Neuron (in vitro differentiated cells): ENCODE measurements at regions not wholly inside any gene's neighbourhood (a gene's known extent, or its start where the extent isn't known, plus 50 kb on each side); places are given as distances from the start of the nearest gene placed in this dataset.
"Not testable (repeated sequence)": the region's sequence is repeated elsewhere in the genome, so short reads cannot be mapped to it uniquely, and the experiment has no call there.

ENCODE experiments used
- H2AFZ ChIP-seq: one replicate; pipeline ENCODE4 v1.6.1; 2013; ENCODE audit warnings: low read depth, mild to moderate bottlenecking, inconsistent platforms, low read length, moderate library complexity
- H3K27me3 ChIP-seq: one replicate; pipeline ENCODE4 v1.6.1; 2013; ENCODE audit warnings: low read length; ENCODE audit not compliant: insufficient read depth
- H3K36me3 ChIP-seq: one replicate; pipeline ENCODE4 v1.6.1; 2013; ENCODE audit warnings: low read length; ENCODE audit not compliant: insufficient read depth
- H3K4me1 ChIP-seq: one replicate; pipeline ENCODE4 v1.6.1; 2013; ENCODE audit warnings: low read length; ENCODE audit not compliant: insufficient read depth
- H3K4me3 ChIP-seq: 2 replicates; pipeline ENCODE4 v1.5.1; 2013; ENCODE audit warnings: mild to moderate bottlenecking, low read length, moderate library complexity
- H3K9me3 ChIP-seq: one replicate; pipeline ENCODE4 v1.6.1; 2013; ENCODE audit warnings: low read length

- Histone ChIP-seq H2AFZ (no peak overlapping the region), H3K27me3 (no peaks in the 10 kb centered on the region), H3K4me1 (no peaks in the 10 kb centered on the region), H3K9me3 (no peaks in the 10 kb centered on the region), H3K36me3 (no peaks in the 10 kb centered on the region), H3K4me3 (no peak overlapping the region)
Observed at GRCh38 chr11:39641751-39642150, 1817.7 kb downstream of the LRRC4C start.

- H3K4me3 ChIP-seq = no peak overlapping the region
- H3K9me3 ChIP-seq = no peaks in the 10 kb centered on the region
- H2AFZ ChIP-seq = no peak overlapping the region
- no peaks in the 10 kb centered on the region for H3K4me1 ChIP-seq
- H3K36me3 ChIP-seq = no peaks in the 10 kb centered on the region
- H3K27me3 ChIP-seq = no peaks in the 10 kb centered on the region
Observed at GRCh38 chr11:39630365-39630764, 1829.1 kb downstream of the LRRC4C start.

GRCh38 chr11:39628311-39628710 is 1831.1 kb downstream of the LRRC4C start:
- H3K4me1 ChIP-seq = no peaks in the 10 kb centered on the region
- no peaks in the 10 kb centered on the region for H3K9me3 ChIP-seq
- H3K4me3 ChIP-seq = no peak overlapping the region
- no peaks in the 10 kb centered on the region for H3K27me3 ChIP-seq
- no peak overlapping the region for H2AFZ ChIP-seq
- no peaks in the 10 kb centered on the region for H3K36me3 ChIP-seq

GRCh38 chr11:39620309-39620708 is 1839.1 kb downstream of the LRRC4C start:
- not testable (repeated sequence) for H3K4me3 ChIP-seq, H3K9me3 ChIP-seq, H3K36me3 ChIP-seq, H2AFZ ChIP-seq, H3K27me3 ChIP-seq, H3K4me1 ChIP-seq

GRCh38 chr11:39617971-39618370 is 1841.5 kb downstream of the LRRC4C start:
- no peak overlapping the region for H3K4me3 ChIP-seq
- H3K4me1 ChIP-seq = no peaks in the 10 kb centered on the region
- no peaks in the 10 kb centered on the region for H3K9me3 ChIP-seq
- no peak overlapping the region for H2AFZ ChIP-seq
- no peaks in the 10 kb centered on the region for H3K27me3 ChIP-seq
- no peaks in the 10 kb centered on the region for H3K36me3 ChIP-seq

GRCh38 chr11:39589391-39589790 is 1870.1 kb downstream of the LRRC4C start:
- H2AFZ ChIP-seq = no peak overlapping the region
- H3K4me3 ChIP-seq = no peak overlapping the region
- no peaks in the 10 kb centered on the region for H3K9me3 ChIP-seq
- no peaks in the 10 kb centered on the region for H3K36me3 ChIP-seq
- H3K27me3 ChIP-seq = no peaks in the 10 kb centered on the region
- peaks cover 2% of the 10 kb centered on the region for H3K4me1 ChIP-seq

- H3K9me3 ChIP-seq = no peaks in the 10 kb centered on the region
- peaks cover 2% of the 10 kb centered on the region for H3K4me1 ChIP-seq
- no peak overlapping the region for H2AFZ ChIP-seq
- H3K36me3 ChIP-seq = no peaks in the 10 kb centered on the region
- H3K4me3 ChIP-seq = no peak overlapping the region
- no peaks in the 10 kb centered on the region for H3K27me3 ChIP-seq
Observed at GRCh38 chr11:39586036-39586435, 1873.4 kb downstream of the LRRC4C start.

GRCh38 chr11:39571081-39571480 is 1888.4 kb downstream of the LRRC4C start:
- H3K4me1 ChIP-seq = no peaks in the 10 kb centered on the region
- no peaks in the 10 kb centered on the region for H3K9me3 ChIP-seq
- no peaks in the 10 kb centered on the region for H3K36me3 ChIP-seq
- H3K27me3 ChIP-seq = no peaks in the 10 kb centered on the region
- H2AFZ ChIP-seq = no peak overlapping the region
- no peak overlapping the region for H3K4me3 ChIP-seq

- Histone ChIP-seq H3K36me3 (no peaks in the 10 kb centered on the region), H3K4me1 (no peaks in the 10 kb centered on the region), H2AFZ (no peak overlapping the region), H3K27me3 (no peaks in the 10 kb centered on the region), H3K9me3 (no peaks in the 10 kb centered on the region), H3K4me3 (no peak overlapping the region)
Observed at GRCh38 chr11:39570526-39570925, 1888.9 kb downstream of the LRRC4C start.

- no peak overlapping the region for H2AFZ ChIP-seq
- H3K9me3 ChIP-seq = no peaks in the 10 kb centered on the region
- H3K36me3 ChIP-seq = no peaks in the 10 kb centered on the region
- H3K4me3 ChIP-seq = no peak overlapping the region
- H3K4me1 ChIP-seq = no peaks in the 10 kb centered on the region
- H3K27me3 ChIP-seq = no peaks in the 10 kb centered on the region
Observed at GRCh38 chr11:39569789-39570188, 1889.7 kb downstream of the LRRC4C start.

- no peaks in the 10 kb centered on the region for H3K36me3 ChIP-seq
- no peak overlapping the region for H3K4me3 ChIP-seq
- no peaks in the 10 kb centered on the region for H3K27me3 ChIP-seq
- no peak overlapping the region for H2AFZ ChIP-seq
- no peaks in the 10 kb centered on the region for H3K9me3 ChIP-seq
- H3K4me1 ChIP-seq = no peaks in the 10 kb centered on the region
Observed at GRCh38 chr11:39542460-39542859, 1917.0 kb downstream of the LRRC4C start.

GRCh38 chr11:39541945-39542351 is 1917.5 kb downstream of the LRRC4C start:
- Histone ChIP-seq H3K27me3 (no peaks in the 10 kb centered on the region), H3K4me3 (no peak overlapping the region), H3K36me3 (no peaks in the 10 kb centered on the region)

GRCh38 chr11:39536323-39536722 is 1923.1 kb downstream of the LRRC4C start:
- H3K4me1 ChIP-seq, H3K27me3 ChIP-seq, H3K36me3 ChIP-seq, H3K4me3 ChIP-seq, H3K9me3 ChIP-seq, H2AFZ ChIP-seq: not testable (repeated sequence)

More at GRCh38 chr11:39541945-39542351, 1917.5 kb downstream of the LRRC4C start:
- no peak overlapping the region for H2AFZ ChIP-seq
- no peaks in the 10 kb centered on the region for H3K9me3 ChIP-seq
- H3K4me1 ChIP-seq = no peaks in the 10 kb centered on the region
